C1 segment of cervical spinal cord (tissue), 14 donors: ENCODE measurements at regions not wholly inside any gene's neighbourhood (a gene's known extent, or its start where the extent isn't known, plus 50 kb on each side); places are given as distances from the start of the nearest gene placed in this dataset.

ENCODE experiments used
- DNase-seq, 14 donors: peaks; one replicate each; lab custom pipeline; 2025; lab: John Stamatoyannopoulos, UW

GRCh38 chr15:93486407-93487117 is 397.6 kb upstream of the RGMA start:
- no peak for DNase-seq

- no peak for DNase-seq
These were observed 396.7 kb upstream of the RGMA start for GRCh38 chr15:93485438-93486327.

DNA sequence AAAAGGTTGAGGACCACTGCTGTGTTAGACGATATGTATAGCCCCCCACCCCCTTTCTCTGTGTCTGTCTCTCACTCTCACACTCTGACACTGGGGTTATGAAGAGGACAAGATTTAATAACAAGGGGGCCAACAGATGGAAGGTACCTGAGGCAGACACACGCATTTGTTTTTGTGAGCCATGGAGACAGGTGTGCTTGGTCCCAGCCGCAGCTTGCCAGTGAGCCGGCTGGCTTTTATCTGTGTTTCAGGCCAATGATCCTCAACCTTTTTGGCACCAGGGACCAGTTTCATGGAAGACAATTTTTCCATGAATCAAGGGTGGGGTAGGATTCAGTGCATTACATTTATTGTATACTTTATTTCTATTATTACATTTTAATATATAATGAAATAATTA is 394.9 kb upstream of the RGMA start:
- no peak for DNase-seq

DNA sequence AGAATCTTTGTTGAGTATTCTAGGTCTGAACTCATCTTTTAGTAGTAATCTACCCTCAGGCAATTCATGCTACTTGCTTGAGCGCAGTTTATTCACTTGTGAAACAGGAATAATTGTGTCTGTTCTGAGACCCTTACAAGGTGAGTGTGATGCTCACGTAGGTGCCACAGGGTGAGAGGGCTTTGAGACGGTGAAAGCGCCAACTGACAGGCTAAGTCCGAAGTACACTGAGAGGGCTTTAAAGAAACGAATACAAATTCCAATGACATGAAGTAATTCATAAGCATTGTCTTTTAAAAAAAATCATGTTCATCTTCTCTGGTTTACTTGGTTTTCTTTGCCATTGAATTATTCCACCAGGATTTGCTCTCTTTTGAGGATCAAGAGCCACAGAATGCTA is 393.7 kb upstream of the RGMA start:
- DNase-seq: no peak

DNA sequence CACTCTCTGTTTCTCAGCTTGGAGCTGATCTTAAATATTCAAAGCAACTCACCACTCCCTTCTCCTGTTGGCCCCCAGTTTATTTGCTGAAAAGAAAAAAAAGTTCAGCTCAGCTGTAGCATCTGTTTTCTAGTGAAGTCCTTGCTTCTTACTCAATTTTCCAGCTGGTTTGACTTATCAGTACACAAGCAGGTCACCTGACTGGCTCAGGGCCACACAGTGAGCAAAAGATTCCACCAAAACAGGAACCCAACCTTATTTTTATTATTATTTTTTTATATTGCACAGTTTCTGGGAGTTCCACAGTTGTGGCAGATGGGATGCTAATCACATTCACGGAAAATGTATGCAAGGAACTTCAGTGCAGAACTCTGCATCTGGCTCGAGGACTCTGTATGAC is 390.7 kb upstream of the RGMA start:
- no peak for DNase-seq

- no peak for DNase-seq
These were observed 389.9 kb upstream of the RGMA start for GRCh38 chr15:93478947-93479346.

DNA sequence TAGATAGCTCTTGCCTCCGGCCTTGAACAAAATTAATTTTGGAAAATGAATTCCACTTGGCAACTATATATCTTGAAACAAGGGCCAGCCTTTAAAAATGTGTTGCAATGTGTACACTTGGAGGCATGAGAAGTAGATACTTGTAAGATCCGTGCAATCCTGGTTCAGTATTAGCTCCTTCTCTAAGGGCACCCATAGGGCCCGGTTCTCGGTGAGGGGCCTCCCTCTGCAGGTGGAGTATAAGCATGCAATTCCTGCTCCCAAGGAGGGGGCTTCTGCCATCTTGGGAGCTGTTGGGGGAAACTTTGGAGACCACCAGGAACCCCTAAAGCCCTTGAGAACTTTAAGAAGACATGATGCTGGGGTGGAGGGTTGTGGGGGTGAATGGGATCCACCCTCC is 388.7 kb upstream of the RGMA start:
- DNase-seq: no peak

DNA sequence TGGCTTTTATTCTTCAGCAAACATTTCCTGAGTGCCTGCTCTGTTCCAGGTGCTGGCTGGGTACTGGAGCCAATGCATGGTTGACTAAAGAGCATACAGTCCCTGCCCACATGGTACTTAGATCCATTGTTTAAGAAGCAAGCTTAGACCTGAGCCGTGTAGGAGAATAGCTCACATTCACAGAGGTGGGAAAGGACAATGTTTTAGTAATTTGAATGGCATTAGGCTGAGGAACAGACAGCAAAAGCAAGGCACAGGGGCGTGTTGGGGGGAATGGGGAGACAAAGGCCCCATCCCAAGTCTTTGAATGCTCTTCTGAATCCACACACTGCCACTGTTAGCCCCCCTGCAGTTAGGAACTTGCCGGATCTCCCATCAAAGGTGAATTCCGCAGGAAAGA is 388.2 kb upstream of the RGMA start:
- no peak for DNase-seq

GRCh38 chr15:93476491-93477177 is 387.6 kb upstream of the RGMA start:
- peak in 2 of 14 donors; percentile 8 to 17 for DNase-seq

GRCh38 chr15:93474728-93475127 is 385.7 kb upstream of the RGMA start:
- no peak for DNase-seq

GRCh38 chr15:93469994-93470393 is 381.0 kb upstream of the RGMA start:
- DNase-seq: peak in 3 of 14 donors; percentile 8 to 21 (median 19)

GRCh38 chr15:93467337-93467736 is 378.3 kb upstream of the RGMA start:
- peak in 6 of 14 donors; percentile 8 to 78 (median 18) for DNase-seq

GRCh38 chr15:93466380-93466779 is 377.4 kb upstream of the RGMA start:
- no peak for DNase-seq

DNA sequence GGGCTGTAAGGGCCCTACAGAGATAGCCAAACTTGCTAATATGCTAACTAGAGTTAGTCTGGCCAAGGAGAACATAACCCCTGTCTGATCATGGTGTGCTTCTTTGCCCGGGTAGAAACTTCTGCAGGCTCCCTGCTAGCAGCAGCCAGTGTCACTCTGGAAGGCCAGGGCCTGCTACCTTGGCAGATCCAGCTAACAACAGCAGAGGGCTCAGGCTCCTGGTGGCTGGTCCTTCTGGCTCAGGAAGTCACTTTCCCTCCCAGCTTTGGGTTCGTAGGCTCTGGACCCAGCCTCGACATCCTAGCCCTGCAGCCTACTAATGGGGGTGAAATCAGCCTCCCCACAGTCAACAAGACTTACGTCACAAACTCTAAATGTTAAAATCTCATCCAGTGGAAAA is 373.7 kb upstream of the RGMA start:
- DNase-seq: no peak

DNA sequence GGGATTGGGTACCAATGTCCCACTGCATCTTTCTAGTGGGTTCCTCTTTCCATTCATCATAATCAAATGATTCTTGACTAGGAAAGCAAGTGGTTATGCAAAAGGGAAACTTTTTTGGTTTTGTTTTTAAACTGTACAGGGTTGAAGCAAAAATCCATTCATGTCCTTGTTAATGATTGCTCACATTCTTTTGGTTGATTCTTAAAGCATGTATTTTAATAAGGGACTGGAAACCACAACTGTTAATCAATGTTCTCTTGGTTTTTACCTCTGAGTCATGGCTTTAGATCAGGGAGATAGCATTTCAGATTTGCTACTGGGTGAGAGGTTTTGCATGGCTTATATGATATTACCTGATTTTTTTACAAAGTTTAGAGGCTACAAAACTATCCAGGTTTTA is 371.7 kb upstream of the RGMA start:
- no peak for DNase-seq

GRCh38 chr15:93459396-93459795 is 370.4 kb upstream of the RGMA start:
- DNase-seq: peak in 5 of 14 donors; percentile 3 to 57 (median 5)

DNA sequence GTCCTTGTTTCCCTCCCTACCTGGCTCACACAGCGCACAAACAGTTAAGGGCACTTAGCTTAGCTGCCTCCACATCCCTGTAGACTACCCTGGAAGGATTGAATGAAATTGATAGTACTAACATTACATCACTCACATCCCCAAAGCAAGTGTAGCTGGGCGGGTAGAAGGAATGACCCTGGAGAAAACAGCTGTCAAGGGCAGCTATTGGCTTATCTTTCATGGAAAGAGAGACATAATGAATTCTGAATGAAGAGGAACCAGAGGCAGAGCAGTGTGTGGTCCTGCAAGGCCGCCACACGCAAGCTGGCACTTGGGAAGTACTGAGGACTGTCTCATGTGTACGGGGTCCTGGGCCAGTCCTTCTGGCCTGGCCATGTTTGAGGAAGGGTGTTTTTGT is 369.6 kb upstream of the RGMA start:
- no peak for DNase-seq

DNA sequence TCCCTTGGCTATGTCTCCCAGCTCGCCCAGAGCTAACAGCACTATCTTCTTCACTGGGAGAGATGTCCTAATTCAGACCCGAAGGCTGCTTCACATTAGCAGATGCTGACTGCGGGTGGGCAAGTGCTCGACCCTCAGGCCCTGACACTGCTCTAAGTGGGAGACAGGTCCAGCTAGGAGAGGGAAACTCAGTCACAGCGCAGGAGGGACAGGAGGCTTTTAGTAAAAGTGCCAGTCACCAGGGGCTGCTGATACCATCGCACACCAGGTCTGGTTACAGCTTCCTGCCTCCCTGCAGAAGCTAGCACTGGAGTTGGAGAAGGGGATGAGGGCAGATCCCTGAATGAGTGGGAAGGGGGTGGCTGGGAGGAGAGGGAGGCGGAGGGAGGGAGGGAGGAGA is 365.8 kb upstream of the RGMA start:
- no peak for DNase-seq

GRCh38 chr15:93452537-93453211 is 363.7 kb upstream of the RGMA start:
- no peak for DNase-seq

DNA sequence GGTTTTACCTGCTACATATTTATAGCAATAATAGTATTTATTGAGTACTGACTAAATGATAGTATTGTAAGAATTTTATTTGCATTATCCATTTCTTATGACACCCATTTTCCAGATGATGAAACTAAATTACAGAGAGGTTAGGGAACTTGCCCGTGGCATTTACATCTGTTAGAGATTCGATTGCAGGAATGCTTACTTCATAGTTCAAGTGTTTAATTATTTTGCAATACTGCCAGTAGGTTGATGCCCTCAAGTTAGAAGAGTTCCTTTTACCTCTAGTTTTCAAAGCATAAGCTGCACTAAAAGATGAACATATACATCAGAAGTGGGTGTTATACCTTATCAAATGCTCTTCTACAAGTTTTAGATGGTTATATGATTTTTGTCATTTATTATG is 362.8 kb upstream of the RGMA start:
- no peak for DNase-seq

GRCh38 chr15:93451265-93451664 is 362.3 kb upstream of the RGMA start:
- peak in 3 of 14 donors; percentile 4 to 29 (median 23) for DNase-seq

DNA sequence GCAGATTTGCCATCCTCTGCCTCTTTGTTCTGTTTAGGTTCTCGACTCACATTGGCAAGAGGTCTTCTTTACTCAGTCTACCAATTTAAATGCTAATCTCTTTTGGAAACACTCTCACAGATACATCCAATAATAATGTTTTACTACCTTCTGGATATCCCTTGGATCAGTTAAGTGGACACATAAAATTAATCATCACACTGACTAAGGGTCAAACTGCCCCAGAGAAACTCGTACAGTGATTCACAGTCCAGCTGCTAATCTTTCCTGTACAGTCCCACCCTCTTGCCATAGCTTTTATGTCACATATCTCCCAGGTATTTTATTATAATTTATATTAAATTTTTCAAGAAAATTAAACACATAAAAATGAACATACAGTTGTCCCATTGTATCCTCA is 360.8 kb upstream of the RGMA start:
- no peak for DNase-seq
